ENCODE measurements at regions not wholly inside any gene's neighbourhood (a gene's known extent, or its start where the extent isn't known, plus 50 kb on each side); places are given as distances from the start of the nearest gene placed in this dataset.

DNA sequence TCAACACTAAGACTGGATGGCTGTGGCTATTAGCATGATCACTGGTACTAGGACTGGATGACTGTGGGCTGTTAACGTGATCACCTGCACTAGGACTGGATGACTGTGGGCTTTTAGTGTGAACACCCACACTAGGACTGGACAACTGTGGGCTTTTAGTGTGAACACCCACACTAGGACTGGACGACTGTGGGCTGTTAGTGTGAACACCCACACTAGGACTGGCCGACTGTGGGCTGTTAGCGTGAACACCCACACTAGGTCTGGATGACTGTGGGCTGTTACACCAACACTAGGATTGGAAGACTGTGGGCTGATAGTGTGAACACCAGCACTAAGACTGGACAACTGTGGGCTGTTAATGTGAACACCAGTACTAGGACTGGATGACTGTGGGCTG lies 329.2 kb downstream of the OSTF1 start:
- TF ChIP-seq CTCF (IDR thresholded peaks at IDR 0.05) (no peak), RAD21 (IDR thresholded peaks at IDR 0.05; ENCODE audit: low read length) (no peak), JUND (IDR thresholded peaks at IDR 0.05) (no peak)
